NCI-H2227 (cell line): ENCODE measurements at regions not wholly inside any gene's neighbourhood (a gene's known extent, or its start where the extent isn't known, plus 50 kb on each side); places are given as distances from the start of the nearest gene placed in this dataset.
A peak's percentile ranks its signal among the peaks of the same experiment; 100 is the strongest.

ENCODE experiments used
- DNase-seq: peaks from one replicate; lab custom pipeline; 2025; ENCODE audit not compliant: unreplicated experiment; lab: John Stamatoyannopoulos, UW

DNA sequence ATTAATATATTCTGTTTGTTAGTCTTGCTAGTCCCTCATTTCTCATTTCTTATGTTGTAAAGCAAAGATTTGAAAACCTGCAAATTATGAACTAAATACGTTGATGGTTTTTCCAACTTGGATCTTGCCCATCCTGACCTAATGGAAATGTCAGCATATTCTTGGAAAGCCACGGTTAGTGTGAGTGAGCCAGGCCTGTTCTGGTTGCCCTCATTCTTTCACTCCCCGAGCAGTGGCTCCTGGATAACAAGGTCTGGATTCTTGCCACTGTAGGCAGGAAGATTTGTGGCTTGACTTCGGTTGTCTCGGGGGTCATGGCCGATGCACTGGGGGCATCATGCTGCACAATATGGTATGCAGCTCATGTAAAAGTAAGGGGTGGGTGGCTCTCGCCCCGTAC, 359.1 kb downstream of the MEIS1 start:
- no peak for DNase-seq

DNA sequence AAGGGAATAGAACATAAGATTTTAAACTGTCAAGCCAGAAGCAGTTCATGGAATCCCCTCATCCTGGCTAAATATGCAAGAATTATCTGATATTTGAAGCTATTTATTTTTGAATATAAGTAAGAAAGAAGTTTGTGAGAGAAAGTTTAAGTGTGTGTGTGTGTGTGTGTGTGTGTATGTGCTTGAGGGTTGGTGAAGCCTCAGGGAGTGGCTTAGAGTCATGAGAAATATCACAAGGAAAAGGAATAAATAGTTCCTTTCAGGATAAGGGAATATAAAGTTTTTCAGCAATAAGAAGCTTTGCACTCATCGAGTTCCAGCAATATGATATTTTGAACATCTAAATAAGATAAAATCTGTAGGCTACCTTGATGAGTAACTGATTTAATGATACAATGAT, 359.6 kb downstream of the MEIS1 start:
- DNase-seq, result no peak

DNA sequence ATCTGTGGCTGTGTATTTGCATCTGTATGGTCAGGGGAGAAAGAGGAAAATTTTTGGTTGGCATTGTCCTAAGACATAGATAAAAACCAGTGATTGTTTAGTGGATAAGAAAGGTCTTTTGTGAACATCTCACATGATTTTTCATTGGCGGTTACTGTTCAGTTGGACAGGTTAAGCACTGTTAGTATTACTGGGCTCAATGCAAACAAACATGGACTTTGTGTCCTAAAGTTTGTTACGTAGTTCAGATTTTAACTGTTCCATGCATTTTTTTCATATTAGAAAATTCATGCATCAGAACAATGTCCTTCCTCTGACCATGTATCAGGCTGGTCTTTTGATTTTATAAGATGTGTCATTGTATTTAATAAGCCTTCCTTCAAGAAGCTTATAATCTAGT, 368.0 kb downstream of the MEIS1 start:
- DNase-seq, result no peak

DNA sequence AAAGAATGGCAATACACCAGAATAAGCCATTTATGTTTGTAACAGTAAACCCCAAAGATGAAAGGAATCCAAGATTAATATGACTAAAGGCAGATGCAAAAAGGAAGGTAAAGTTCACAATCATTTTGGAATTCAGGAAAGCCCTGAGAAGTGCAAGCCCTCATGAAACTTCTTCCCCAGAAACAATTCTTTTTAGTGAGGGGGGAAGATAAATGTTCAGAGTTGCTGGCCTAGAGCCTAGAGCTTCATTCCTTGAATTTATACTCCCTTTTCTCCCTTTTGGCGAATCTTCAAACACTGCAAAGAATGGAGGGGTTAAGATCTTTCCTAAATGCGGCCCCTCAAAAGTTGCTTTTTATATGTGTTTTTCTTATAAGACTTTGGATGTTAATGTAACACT, 368.8 kb downstream of the MEIS1 start:
- DNase-seq, result no peak

- DNase-seq, result no peak
Observed at GRCh38 chr2:66805016-66805865, 370.3 kb downstream of the MEIS1 start.

DNA sequence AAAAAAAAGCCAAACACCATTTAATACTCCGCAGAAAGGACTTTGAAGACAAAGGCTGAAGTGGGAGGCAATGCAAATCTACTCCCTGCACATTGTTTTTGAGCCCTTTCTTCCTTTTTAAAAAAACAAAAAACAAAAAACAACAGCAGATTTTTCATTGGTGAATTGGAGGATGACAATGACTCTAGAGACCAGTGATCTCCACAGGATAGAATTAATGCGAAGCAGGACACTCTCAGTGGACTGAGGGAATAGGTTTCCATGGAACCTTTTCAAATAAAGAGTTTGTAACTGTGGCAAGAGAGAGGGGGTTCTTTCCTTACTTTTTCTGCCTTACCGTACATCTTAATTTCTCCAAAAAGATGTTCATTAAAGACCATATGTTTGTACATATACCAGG, 371.0 kb downstream of the MEIS1 start:
- no peak for DNase-seq

GRCh38 chr2:66813525-66813924, 378.6 kb downstream of the MEIS1 start:
- DNase-seq, result no peak

DNA sequence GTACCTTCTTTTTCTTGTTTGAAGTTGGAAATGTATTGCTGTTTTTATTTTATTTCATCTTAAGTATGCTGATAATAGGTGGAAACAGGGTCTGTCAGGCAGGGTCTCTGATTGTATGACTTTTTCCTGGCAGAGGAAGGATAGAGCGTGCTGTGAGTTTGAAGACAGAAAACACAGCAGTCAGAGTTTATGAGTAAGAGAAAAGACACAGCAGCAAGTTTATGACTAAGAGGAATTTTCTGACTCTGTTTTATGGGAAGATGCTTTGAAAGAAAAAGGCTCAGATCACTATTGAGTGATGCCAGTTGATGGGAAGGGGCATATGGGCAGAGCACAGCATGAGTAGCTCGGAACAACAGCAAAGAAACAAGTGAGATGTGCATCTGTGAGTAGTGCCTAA, 379.1 kb downstream of the MEIS1 start:
- no peak for DNase-seq

DNA sequence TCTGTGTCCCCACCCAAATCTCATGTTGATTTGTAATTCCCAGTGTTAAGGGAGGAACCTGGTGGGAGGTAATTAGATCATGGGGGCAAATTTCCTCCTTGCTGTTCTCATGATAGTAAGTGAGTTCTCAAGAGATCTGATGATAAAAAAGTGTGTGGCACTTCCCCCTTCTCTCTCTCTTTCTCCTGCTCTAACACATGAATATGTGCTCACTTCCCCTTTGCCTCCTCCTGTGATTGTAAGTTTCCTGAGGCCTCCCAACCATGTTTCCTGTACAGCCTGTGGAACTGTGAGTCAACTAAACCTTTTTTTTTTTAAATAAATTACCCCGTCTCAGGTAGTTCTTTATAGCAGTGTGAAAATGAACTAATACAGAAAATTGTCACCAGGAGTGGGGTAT, 380.0 kb downstream of the MEIS1 start:
- DNase-seq, result no peak

GRCh38 chr2:66815886-66816285, 381.0 kb downstream of the MEIS1 start:
- DNase-seq, result no peak

- no peak for DNase-seq
Observed at GRCh38 chr2:66821168-66821567, 386.2 kb downstream of the MEIS1 start.

DNA sequence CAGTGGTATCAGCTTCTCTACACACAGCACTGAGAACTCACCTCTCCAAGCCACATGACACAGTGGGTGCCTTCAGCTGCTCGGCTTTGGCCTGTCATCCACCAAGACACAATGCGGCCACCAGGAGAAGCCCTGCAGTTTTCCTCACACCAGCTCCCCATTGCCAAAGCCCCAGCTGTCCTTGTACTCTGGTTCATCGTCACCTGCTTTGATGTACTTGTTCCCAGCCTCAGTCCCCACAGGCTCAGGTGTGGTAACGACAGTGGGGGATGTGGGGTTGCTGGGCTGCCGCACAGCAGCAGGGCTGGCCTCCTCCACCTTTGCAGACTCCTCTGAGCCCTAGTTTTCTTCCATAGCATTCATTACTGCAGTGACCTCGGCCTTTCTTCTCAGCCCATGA, 387.3 kb downstream of the MEIS1 start:
- no peak for DNase-seq

DNA sequence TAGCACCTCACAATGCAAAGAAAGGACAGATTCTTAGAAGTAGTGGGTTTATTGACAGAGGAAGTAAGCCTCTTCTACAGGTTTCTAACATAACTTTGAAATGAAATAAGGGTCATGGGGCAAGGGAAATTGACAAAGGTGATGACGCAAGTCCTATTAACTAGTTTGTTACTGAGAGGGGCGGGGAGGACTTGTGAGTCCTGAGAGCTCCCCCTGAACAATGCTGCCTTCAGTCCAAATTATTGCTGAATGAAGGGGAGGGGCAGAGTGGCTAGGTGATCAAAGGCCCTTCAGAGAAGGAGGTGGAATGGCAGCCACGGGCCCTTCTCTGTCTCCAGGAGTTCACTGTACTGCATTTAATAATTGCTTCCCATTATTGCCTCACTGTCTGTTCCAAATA, 390.0 kb downstream of the MEIS1 start:
- DNase-seq, result peak; percentile 29

DNA sequence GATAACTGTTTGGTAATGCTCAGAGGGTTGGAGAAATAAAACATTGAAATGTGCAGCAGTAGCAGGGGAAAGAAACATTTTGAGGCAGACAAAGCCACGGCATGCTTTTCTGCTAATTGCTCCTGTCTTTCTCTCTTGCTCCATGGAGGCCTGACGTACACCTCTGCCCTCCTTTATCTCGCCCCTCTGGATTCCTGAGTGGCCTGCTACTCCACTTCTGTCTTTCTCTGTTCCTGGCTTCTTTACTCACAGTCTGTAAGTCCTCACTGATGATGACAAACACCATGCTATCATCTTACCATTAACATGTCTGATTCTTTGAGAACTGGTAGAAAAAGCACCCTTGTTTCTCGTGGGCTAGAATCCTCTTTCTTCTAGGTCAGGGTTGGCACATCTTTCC, 392.9 kb downstream of the MEIS1 start:
- no peak for DNase-seq

GRCh38 chr2:66828876-66829275, 394.0 kb downstream of the MEIS1 start:
- DNase-seq, result no peak

- no peak for DNase-seq
Observed at GRCh38 chr2:66830881-66831280, 396.0 kb downstream of the MEIS1 start.

- DNase-seq, result no peak
Observed at GRCh38 chr2:66832646-66833435, 397.9 kb downstream of the MEIS1 start.

DNA sequence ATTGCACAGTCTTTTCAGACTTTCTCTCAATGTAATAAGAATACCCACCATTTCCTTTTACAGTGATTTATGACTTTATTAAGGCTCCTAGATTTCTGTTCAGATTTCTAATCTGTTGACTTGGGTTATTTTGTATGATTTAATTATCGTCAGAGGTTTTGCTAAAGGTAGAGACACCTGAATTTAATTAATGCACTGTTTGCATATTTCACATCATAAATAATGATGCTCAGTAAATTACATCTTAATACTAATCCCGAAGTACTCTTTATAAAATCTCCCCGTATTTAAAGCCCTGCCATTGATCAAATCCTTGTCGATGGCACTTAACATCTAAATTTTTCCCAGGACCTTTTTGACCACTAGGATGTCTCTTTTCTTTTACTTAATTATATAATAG, 399.9 kb downstream of the MEIS1 start:
- no peak for DNase-seq

GRCh38 chr2:66836851-66837250, 401.9 kb downstream of the MEIS1 start:
- DNase-seq, result no peak

DNA sequence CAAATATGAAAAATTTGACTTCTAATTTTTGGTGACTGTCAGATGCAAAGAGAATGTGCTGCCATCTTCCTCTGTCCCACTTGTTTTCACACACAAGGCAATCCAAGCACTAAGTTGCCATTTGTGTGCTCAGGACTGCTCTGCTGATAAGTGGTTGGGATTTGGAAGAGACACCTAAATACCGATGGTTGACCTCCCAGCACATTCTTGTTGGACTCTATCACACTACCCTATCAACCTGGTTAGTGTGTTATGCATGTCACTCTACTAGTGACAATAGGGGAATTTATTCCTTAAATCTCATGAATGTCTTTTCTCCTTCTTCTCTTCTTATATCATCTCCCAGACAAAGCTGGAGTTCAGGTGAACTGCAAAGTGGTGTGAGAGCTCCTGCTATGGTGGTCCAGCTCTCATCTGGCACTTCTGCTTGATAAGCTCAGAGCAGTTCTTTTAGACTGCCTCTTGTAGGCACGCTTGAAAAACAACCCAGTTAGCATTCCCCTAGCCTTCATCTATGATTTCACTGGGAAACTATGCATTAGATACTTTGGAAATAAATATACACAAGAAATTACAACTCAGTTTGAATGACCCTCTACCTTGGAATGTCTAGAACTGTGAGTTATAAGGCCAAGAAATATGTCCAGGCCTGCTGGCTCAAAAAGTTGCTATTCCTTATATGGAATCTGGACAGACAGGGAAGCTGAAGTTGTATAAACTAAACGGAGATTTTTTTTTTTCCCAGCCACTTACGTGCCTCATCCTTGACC, 404.8 kb downstream of the MEIS1 start:
- no peak for DNase-seq

GRCh38 chr2:66840321-66841002, 405.5 kb downstream of the MEIS1 start:
- no peak for DNase-seq
